WTC11 (cell line): ENCODE measurements at regions not wholly inside any gene's neighbourhood (a gene's known extent, or its start where the extent isn't known, plus 50 kb on each side); places are given as distances from the start of the nearest gene placed in this dataset.

Experiments
- ATAC-seq: fragments of 200-7000 bp; cut with Tn5 transposase; 2 replicates; pipeline ENCODE4 v1.10.0; 2021; ENCODE audit warnings: mild to moderate bottlenecking, moderate library complexity
- CTCF ChIA-PET: fragments of 300-600 bp; sonication (Branson Sonifier 250); formaldehyde crosslinking; loops from one replicate; lab custom pipeline; 2021; ENCODE audit warnings: antibody characterized with exemption; lab: Charles Lee
- POLR2A ChIA-PET: fragments of 350-600 bp; sonication (Branson Sonifier 250); formaldehyde crosslinking; loops from one replicate; lab custom pipeline; 2021; ENCODE audit warnings: antibody characterized with exemption; lab: Charles Lee
- DNase-seq: peaks from one replicate; pipeline ENCODE4 v3.0.0; 2021; ENCODE audit warnings: low spot score
- H3K27ac Mint-ChIP-seq: 2 replicates; pipeline ENCODE4 v1.8.0; 2021; ENCODE audit warnings: mixed read lengths
- H3K27me3 Mint-ChIP-seq: 2 replicates; pipeline ENCODE4 v1.8.0; 2021; ENCODE audit warnings: low read depth, mild to moderate bottlenecking, moderate library complexity, mixed read lengths
- H3K36me3 Mint-ChIP-seq: 2 replicates; pipeline ENCODE4 v1.8.0; 2021; ENCODE audit warnings: mixed read lengths
- H3K4me1 Mint-ChIP-seq: 2 replicates; pipeline ENCODE4 v1.8.0; 2022; ENCODE audit warnings: mixed read lengths
- H3K4me3 Mint-ChIP-seq: 2 replicates; pipeline ENCODE4 v1.8.0; 2021; ENCODE audit warnings: mild to moderate bottlenecking, moderate library complexity, mixed read lengths
- H3K9me3 Mint-ChIP-seq: 2 replicates; pipeline ENCODE4 v1.8.0; 2021; ENCODE audit warnings: mixed read lengths
- CBFB ChIP-seq: sonication (generic); formaldehyde crosslinking; IDR thresholded peaks from 2 replicates; pipeline ENCODE4 v1.8.1; 2022; ENCODE audit warnings: mild to moderate bottlenecking, low read depth, missing genetic modification reagents
- CREM ChIP-seq: sonication (generic); formaldehyde crosslinking; IDR thresholded peaks from 2 replicates; pipeline ENCODE4 v1.8.1; 2022; ENCODE audit warnings: mild to moderate bottlenecking, missing genetic modification reagents, moderate library complexity
- CTCF ChIP-seq: fragments of 200-600 bp; IDR thresholded peaks from 2 replicates; pipeline ENCODE4 v1.8.0; 2022; ENCODE audit warnings: antibody characterized with exemption
- EMX1 ChIP-seq: fragments of 250-450 bp; sonication (Bioruptor Pico); IDR thresholded peaks from 2 replicates; pipeline ENCODE4 v1.8.0; 2021; ENCODE audit warnings: mild to moderate bottlenecking
- GTF2I ChIP-seq: fragments of 250-450 bp; sonication (Bioruptor Pico); conservative IDR thresholded peaks from 2 replicates; pipeline ENCODE4 v1.4.0; 2021; ENCODE audit warnings: mild to moderate bottlenecking
- HMGXB4 ChIP-seq: sonication (generic); formaldehyde crosslinking; IDR thresholded peaks from 2 replicates; pipeline ENCODE4 v1.8.1; 2023; ENCODE audit warnings: mild to moderate bottlenecking, moderate library complexity, missing genetic modification reagents
- NFE2L1 ChIP-seq: sonication (generic); formaldehyde crosslinking; IDR thresholded peaks from 2 replicates; pipeline ENCODE4 v1.8.1; 2023; ENCODE audit warnings: missing genetic modification reagents
- PRDM15 ChIP-seq: sonication (generic); formaldehyde crosslinking; IDR thresholded peaks from 2 replicates; pipeline ENCODE4 v1.8.0; 2022; ENCODE audit warnings: missing genetic modification reagents
- SP1 ChIP-seq: sonication (generic); formaldehyde crosslinking; conservative IDR thresholded peaks from 2 replicates; pipeline ENCODE4 v1.8.1; 2022; ENCODE audit warnings: missing genetic modification reagents
- STAT6 ChIP-seq: sonication (generic); formaldehyde crosslinking; conservative IDR thresholded peaks from 2 replicates; pipeline ENCODE4 v1.8.1; 2023; ENCODE audit warnings: mild to moderate bottlenecking, low read depth, missing genetic modification reagents, moderate library complexity
- TP53 ChIP-seq: sonication (generic); formaldehyde crosslinking; IDR thresholded peaks from 2 replicates; pipeline ENCODE4 v1.8.1; 2023; ENCODE audit warnings: mild to moderate bottlenecking, missing genetic modification reagents
- ZNF317 ChIP-seq: sonication (generic); formaldehyde crosslinking; IDR thresholded peaks from 2 replicates; pipeline ENCODE4 v1.8.1; 2023; ENCODE audit warnings: low read depth, mild to moderate bottlenecking, moderate library complexity, missing genetic modification reagents, borderline replicate concordance
- ZNF396 ChIP-seq: fragments of 250-450 bp; sonication (Bioruptor Pico); IDR thresholded peaks from 2 replicates; pipeline ENCODE4 v1.8.0; 2021; ENCODE audit warnings: mild to moderate bottlenecking, moderate library complexity, borderline replicate concordance
- ZNF532 ChIP-seq: fragments of 250-450 bp; sonication (Bioruptor Pico); IDR thresholded peaks from 2 replicates; pipeline ENCODE4 v1.9.0; 2021; ENCODE audit warnings: mild to moderate bottlenecking, borderline replicate concordance
- TF ChIP-seq, protein P1 (sequence below): fragments of 250-450 bp; sonication (Bioruptor Pico); IDR thresholded peaks from 2 replicates; pipeline ENCODE4 v1.9.0; 2021; ENCODE audit warnings: mild to moderate bottlenecking
- TF ChIP-seq, protein P2 (sequence below): fragments of 250-450 bp; sonication (Bioruptor Pico); IDR thresholded peaks from 2 replicates; pipeline ENCODE4 v1.8.0; 2021; ENCODE audit warnings: mild to moderate bottlenecking
- TF ChIP-seq, protein P3 (sequence below): sonication (generic); formaldehyde crosslinking; IDR thresholded peaks from 2 replicates; pipeline ENCODE4 v1.8.0; 2022; ENCODE audit warnings: mild to moderate bottlenecking, missing genetic modification reagents

- TF ChIP-seq, protein P1, sequence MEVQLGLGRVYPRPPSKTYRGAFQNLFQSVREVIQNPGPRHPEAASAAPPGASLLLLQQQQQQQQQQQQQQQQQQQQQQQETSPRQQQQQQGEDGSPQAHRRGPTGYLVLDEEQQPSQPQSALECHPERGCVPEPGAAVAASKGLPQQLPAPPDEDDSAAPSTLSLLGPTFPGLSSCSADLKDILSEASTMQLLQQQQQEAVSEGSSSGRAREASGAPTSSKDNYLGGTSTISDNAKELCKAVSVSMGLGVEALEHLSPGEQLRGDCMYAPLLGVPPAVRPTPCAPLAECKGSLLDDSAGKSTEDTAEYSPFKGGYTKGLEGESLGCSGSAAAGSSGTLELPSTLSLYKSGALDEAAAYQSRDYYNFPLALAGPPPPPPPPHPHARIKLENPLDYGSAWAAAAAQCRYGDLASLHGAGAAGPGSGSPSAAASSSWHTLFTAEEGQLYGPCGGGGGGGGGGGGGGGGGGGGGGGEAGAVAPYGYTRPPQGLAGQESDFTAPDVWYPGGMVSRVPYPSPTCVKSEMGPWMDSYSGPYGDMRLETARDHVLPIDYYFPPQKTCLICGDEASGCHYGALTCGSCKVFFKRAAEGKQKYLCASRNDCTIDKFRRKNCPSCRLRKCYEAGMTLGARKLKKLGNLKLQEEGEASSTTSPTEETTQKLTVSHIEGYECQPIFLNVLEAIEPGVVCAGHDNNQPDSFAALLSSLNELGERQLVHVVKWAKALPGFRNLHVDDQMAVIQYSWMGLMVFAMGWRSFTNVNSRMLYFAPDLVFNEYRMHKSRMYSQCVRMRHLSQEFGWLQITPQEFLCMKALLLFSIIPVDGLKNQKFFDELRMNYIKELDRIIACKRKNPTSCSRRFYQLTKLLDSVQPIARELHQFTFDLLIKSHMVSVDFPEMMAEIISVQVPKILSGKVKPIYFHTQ (CRISPR knock-in tag) = no peak
- TF ChIP-seq, protein P2, sequence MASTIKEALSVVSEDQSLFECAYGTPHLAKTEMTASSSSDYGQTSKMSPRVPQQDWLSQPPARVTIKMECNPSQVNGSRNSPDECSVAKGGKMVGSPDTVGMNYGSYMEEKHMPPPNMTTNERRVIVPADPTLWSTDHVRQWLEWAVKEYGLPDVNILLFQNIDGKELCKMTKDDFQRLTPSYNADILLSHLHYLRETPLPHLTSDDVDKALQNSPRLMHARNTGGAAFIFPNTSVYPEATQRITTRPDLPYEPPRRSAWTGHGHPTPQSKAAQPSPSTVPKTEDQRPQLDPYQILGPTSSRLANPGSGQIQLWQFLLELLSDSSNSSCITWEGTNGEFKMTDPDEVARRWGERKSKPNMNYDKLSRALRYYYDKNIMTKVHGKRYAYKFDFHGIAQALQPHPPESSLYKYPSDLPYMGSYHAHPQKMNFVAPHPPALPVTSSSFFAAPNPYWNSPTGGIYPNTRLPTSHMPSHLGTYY (CRISPR knock-in tag) = no peak
- TF ChIP-seq CBFB (CRISPR knock-in tag) (no peak), CTCF (no peak), GTF2I (no peak), CREM (CRISPR knock-in tag) (no peak)
- TF ChIP-seq, protein P3, sequence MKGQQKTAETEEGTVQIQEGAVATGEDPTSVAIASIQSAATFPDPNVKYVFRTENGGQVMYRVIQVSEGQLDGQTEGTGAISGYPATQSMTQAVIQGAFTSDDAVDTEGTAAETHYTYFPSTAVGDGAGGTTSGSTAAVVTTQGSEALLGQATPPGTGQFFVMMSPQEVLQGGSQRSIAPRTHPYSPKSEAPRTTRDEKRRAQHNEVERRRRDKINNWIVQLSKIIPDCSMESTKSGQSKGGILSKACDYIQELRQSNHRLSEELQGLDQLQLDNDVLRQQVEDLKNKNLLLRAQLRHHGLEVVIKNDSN (CRISPR knock-in tag) = no peak
Observed at GRCh38 chr6:154590756-154591155, 80.3 kb upstream of the CNKSR3 start (continued).

- H3K36me3 Mint-ChIP-seq = no peaks in the 10 kb centered on the region
- H3K27me3 Mint-ChIP-seq = no peaks in the 10 kb centered on the region; the same call in 1 of the 2 replicates
- no peak for ATAC-seq
- DNase-seq = no peak
- no peak overlapping the region for H3K27ac Mint-ChIP-seq
- H3K4me1 Mint-ChIP-seq = peaks cover 16% of the 10 kb centered on the region
- H3K4me3 Mint-ChIP-seq = no peak overlapping the region
- ChIA-PET CTCF (no interaction called here), POLR2A (no interaction called here)
- no peaks in the 10 kb centered on the region for H3K9me3 Mint-ChIP-seq
- TF ChIP-seq EMX1 (CRISPR knock-in tag) (no peak), HMGXB4 (CRISPR knock-in tag) (no peak), TP53 (CRISPR knock-in tag) (no peak), SP1 (CRISPR knock-in tag) (no peak), ZNF532 (CRISPR knock-in tag) (no peak), CBFB (CRISPR knock-in tag) (no peak), ZNF317 (no peak), ZNF396 (no peak), PRDM15 (CRISPR knock-in tag) (no peak), STAT6 (CRISPR knock-in tag) (no peak), NFE2L1 (CRISPR knock-in tag) (no peak)
Observed at GRCh38 chr6:154591234-154591633, 80.7 kb upstream of the CNKSR3 start.
